ENCODE measurements at regions not wholly inside any gene's neighbourhood (a gene's known extent, or its start where the extent isn't known, plus 50 kb on each side); places are given as distances from the start of the nearest gene placed in this dataset.

- Histone ChIP-seq H3K36me3 (ENCODE audit: low read depth) (no peaks in the 10 kb centered on the region), H3K4me1 (ENCODE audit: insufficient read depth, poor library complexity, severe bottlenecking) (peaks cover 11% of the 10 kb centered on the region), H3K9me3 (ENCODE audit: severe bottlenecking) (peaks cover 2% of the 10 kb centered on the region), H3K27ac (ENCODE audit: poor library complexity, severe bottlenecking) (no peak overlapping the region), H3K27me3 (ENCODE audit: insufficient read depth, poor library complexity, severe bottlenecking) (no peaks in the 10 kb centered on the region), H3K4me3 (ENCODE audit: severe bottlenecking) (no peak overlapping the region)
- ATAC-seq (ENCODE audit: low read depth) = no peak
- TF ChIP-seq, protein P1, sequence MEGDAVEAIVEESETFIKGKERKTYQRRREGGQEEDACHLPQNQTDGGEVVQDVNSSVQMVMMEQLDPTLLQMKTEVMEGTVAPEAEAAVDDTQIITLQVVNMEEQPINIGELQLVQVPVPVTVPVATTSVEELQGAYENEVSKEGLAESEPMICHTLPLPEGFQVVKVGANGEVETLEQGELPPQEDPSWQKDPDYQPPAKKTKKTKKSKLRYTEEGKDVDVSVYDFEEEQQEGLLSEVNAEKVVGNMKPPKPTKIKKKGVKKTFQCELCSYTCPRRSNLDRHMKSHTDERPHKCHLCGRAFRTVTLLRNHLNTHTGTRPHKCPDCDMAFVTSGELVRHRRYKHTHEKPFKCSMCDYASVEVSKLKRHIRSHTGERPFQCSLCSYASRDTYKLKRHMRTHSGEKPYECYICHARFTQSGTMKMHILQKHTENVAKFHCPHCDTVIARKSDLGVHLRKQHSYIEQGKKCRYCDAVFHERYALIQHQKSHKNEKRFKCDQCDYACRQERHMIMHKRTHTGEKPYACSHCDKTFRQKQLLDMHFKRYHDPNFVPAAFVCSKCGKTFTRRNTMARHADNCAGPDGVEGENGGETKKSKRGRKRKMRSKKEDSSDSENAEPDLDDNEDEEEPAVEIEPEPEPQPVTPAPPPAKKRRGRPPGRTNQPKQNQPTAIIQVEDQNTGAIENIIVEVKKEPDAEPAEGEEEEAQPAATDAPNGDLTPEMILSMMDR (IDR thresholded peaks at IDR 0.05; ENCODE audit: poor library complexity, severe bottlenecking) = no peak
- DNase-seq (ENCODE audit: low spot score) = no peak
Observed at GRCh38 chr7:41287559-41288335, 415.1 kb downstream of the INHBA start.

- TF ChIP-seq, protein P1 (IDR thresholded peaks at IDR 0.05; ENCODE audit: poor library complexity, severe bottlenecking) = no peak
- Histone ChIP-seq H3K36me3 (ENCODE audit: low read depth) (no peaks in the 10 kb centered on the region), H3K27ac (ENCODE audit: poor library complexity, severe bottlenecking) (no peak overlapping the region), H3K27me3 (ENCODE audit: insufficient read depth, poor library complexity, severe bottlenecking) (no peaks in the 10 kb centered on the region), H3K9me3 (ENCODE audit: severe bottlenecking) (no peaks in the 10 kb centered on the region), H3K4me3 (ENCODE audit: severe bottlenecking) (no peak overlapping the region), H3K4me1 (ENCODE audit: insufficient read depth, poor library complexity, severe bottlenecking) (no peaks in the 10 kb centered on the region)
- DNase-seq (ENCODE audit: low spot score) (no peak), ATAC-seq (ENCODE audit: low read depth) (no peak)
Observed at GRCh38 chr7:41280491-41280890, 422.4 kb downstream of the INHBA start.

DNA sequence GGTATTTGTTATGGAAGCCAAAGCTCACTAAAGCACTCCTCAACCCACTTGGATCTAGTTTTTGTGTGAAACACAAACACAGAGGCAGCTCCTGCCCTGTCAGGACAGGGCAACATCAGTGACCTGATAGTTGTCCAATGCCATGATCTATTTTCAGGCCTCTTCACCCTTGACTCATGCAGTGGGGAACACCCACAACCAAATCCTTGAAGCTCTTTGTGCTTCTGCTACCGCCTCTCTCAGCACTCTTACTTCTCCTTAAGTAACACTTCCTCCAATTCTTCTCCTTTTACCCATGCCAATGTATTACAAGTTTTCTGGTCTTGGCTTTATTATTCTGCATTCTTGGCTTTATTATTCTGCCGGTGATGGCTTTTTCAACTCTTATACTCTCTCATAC is 425.3 kb downstream of the INHBA start:
- H3K4me3 ChIP-seq (ENCODE audit: severe bottlenecking) = no peak overlapping the region
- no peaks in the 10 kb centered on the region for H3K27me3 ChIP-seq (ENCODE audit: insufficient read depth, poor library complexity, severe bottlenecking)
- ATAC-seq (ENCODE audit: low read depth) (no peak), DNase-seq (ENCODE audit: low spot score) (no peak)
- H3K27ac ChIP-seq (ENCODE audit: poor library complexity, severe bottlenecking) = no peak overlapping the region
- no peaks in the 10 kb centered on the region for H3K4me1 ChIP-seq (ENCODE audit: insufficient read depth, poor library complexity, severe bottlenecking)
- no peaks in the 10 kb centered on the region for H3K36me3 ChIP-seq (ENCODE audit: low read depth)
- TF ChIP-seq, protein P1 (IDR thresholded peaks at IDR 0.05; ENCODE audit: poor library complexity, severe bottlenecking) = no peak
- no peaks in the 10 kb centered on the region for H3K9me3 ChIP-seq (ENCODE audit: severe bottlenecking)

DNA sequence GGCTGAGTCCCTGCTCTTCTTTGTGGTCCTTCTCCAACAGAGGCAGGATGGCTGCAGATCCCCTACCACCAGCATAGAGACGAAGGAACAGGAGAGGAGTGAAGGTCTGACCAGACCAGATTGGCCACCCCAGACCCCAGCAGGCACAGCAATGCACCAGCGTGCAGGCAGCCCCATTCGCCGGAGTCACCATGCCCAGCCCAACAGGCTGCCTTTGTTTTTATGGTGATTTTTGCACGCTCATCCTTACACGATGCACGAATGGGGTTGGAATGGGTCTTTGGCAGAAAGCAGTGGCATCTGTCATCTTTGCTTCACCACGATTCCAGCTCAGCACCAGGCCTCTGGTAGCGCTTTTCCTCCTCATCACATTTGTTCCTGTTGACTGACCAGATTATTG is 427.6 kb downstream of the INHBA start:
- Histone ChIP-seq H3K27ac (ENCODE audit: poor library complexity, severe bottlenecking) (no peak overlapping the region), H3K4me1 (ENCODE audit: insufficient read depth, poor library complexity, severe bottlenecking) (no peaks in the 10 kb centered on the region), H3K4me3 (ENCODE audit: severe bottlenecking) (no peak overlapping the region), H3K36me3 (ENCODE audit: low read depth) (no peaks in the 10 kb centered on the region), H3K27me3 (ENCODE audit: insufficient read depth, poor library complexity, severe bottlenecking) (no peaks in the 10 kb centered on the region), H3K9me3 (ENCODE audit: severe bottlenecking) (no peaks in the 10 kb centered on the region)
- TF ChIP-seq, protein P1 (IDR thresholded peaks at IDR 0.05; ENCODE audit: poor library complexity, severe bottlenecking) = no peak
- DNase-seq (ENCODE audit: low spot score) (no peak), ATAC-seq (ENCODE audit: low read depth) (no peak)

- Histone ChIP-seq H3K36me3 (ENCODE audit: low read depth) (no peaks in the 10 kb centered on the region), H3K9me3 (ENCODE audit: severe bottlenecking) (no peaks in the 10 kb centered on the region), H3K4me3 (ENCODE audit: severe bottlenecking) (no peak overlapping the region), H3K27me3 (ENCODE audit: insufficient read depth, poor library complexity, severe bottlenecking) (no peaks in the 10 kb centered on the region), H3K27ac (ENCODE audit: poor library complexity, severe bottlenecking) (no peak overlapping the region), H3K4me1 (ENCODE audit: insufficient read depth, poor library complexity, severe bottlenecking) (no peaks in the 10 kb centered on the region)
- TF ChIP-seq, protein P1 (IDR thresholded peaks at IDR 0.05; ENCODE audit: poor library complexity, severe bottlenecking) = no peak
- ATAC-seq (ENCODE audit: low read depth) (no peak), DNase-seq (ENCODE audit: low spot score) (no peak)
Observed at GRCh38 chr7:41274179-41274578, 428.7 kb downstream of the INHBA start.
